ENCODE measurements at regions not wholly inside any gene's neighbourhood (a gene's known extent, or its start where the extent isn't known, plus 50 kb on each side); places are given as distances from the start of the nearest gene placed in this dataset.

GRCh38 chr9:2281031-2281802 lies 266.1 kb downstream of the SMARCA2 start:
- DNase-seq (ENCODE audit: low spot score): no peak
- no peak for ATAC-seq (ENCODE audit: low FRiP score)
- no peak for TF ChIP-seq CTCF (IDR thresholded peaks at IDR 0.05)

- no peak for DNase-seq (ENCODE audit: low spot score)
- ATAC-seq (ENCODE audit: low FRiP score): no peak
- TF ChIP-seq CTCF (IDR thresholded peaks at IDR 0.05): no peak
These were observed 266.6 kb downstream of the SMARCA2 start for GRCh38 chr9:2281803-2282185.

GRCh38 chr9:2284770-2285169 lies 269.6 kb downstream of the SMARCA2 start:
- ATAC-seq (ENCODE audit: low FRiP score) (no peak), DNase-seq (ENCODE audit: low spot score) (no peak)
- TF ChIP-seq CTCF (IDR thresholded peaks at IDR 0.05): no peak

GRCh38 chr9:2285416-2286332 lies 270.5 kb downstream of the SMARCA2 start:
- ATAC-seq (ENCODE audit: low FRiP score) (no peak), DNase-seq (ENCODE audit: low spot score) (no peak)
- TF ChIP-seq CTCF (IDR thresholded peaks at IDR 0.05): no peak

- TF ChIP-seq CTCF (IDR thresholded peaks at IDR 0.05): no peak
- ATAC-seq (ENCODE audit: low FRiP score) (no peak), DNase-seq (ENCODE audit: low spot score) (no peak)
These were observed 271.2 kb downstream of the SMARCA2 start for GRCh38 chr9:2286333-2286705.

- no peak for DNase-seq (ENCODE audit: low spot score)
- ATAC-seq (ENCODE audit: low FRiP score): no peak
- TF ChIP-seq CTCF (IDR thresholded peaks at IDR 0.05): no peak
These were observed 271.8 kb downstream of the SMARCA2 start for GRCh38 chr9:2286825-2287455.
